IMR-90 (cell line): ENCODE measurements at regions not wholly inside any gene's neighbourhood (a gene's known extent, or its start where the extent isn't known, plus 50 kb on each side); places are given as distances from the start of the nearest gene placed in this dataset.

Source experiments
- ATAC-seq: fragments of 200-7000 bp; cut with Tn5 transposase; 2 replicates; pipeline ENCODE4 v1.9.1; 2020; ENCODE audit warnings: low read depth, mild to moderate bottlenecking, moderate library complexity
- BruUV-seq: library from RNA; stranded (reverse); fragments of 400-500 nt; replicated peaks from 2 replicates; lab custom pipeline; 2021; lab: Mats Ljungman, UMichigan
- CTCF ChIA-PET: fragments of 300-600 bp; formaldehyde crosslinking; extraction: SDS; loops from one replicate; lab custom pipeline; 2021; ENCODE audit warnings: antibody characterized with exemption; lab: Yijun Ruan, JAX
- POLR2A ChIA-PET: fragments of 300-600 bp; sonication (Branson Sonifier 250); formaldehyde crosslinking; loops from one replicate; lab custom pipeline; 2022; ENCODE audit warnings: antibody characterized with exemption; ENCODE audit not compliant: unreplicated experiment; lab: Charles Lee
- DNase-seq: peaks from one replicate; pipeline ENCODE4 v3.0.0; 2013
- H2AFZ ChIP-seq: replicated peaks from 2 replicates; pipeline ENCODE3; 2013; ENCODE audit warnings: low read length, mild to moderate bottlenecking; ENCODE audit not compliant: poor library complexity
- H2AK5ac ChIP-seq: 2 replicates; pipeline ENCODE4 v1.6.1; 2013; ENCODE audit warnings: low read depth, low read length, inconsistent platforms
- H2AK9ac ChIP-seq: replicated peaks from 2 replicates; pipeline ENCODE3; 2013; ENCODE audit warnings: mild to moderate bottlenecking, low read depth, low read length, moderate library complexity; ENCODE audit not compliant: poor library complexity
- H2BK120ac ChIP-seq: 2 replicates; pipeline ENCODE4 v1.6.1; 2013; ENCODE audit warnings: low read depth, low read length, inconsistent platforms
- H2BK15ac ChIP-seq: 3 replicates; pipeline ENCODE4 v1.6.1; 2013; ENCODE audit warnings: low read depth, low read length, inconsistent platforms
- H2BK20ac ChIP-seq: 2 replicates; pipeline ENCODE4 v1.6.1; 2013; ENCODE audit warnings: low read depth, mild to moderate bottlenecking, inconsistent platforms, low read length, moderate library complexity
- H2BK5ac ChIP-seq: 2 replicates; pipeline ENCODE4 v1.6.1; 2013; ENCODE audit warnings: mild to moderate bottlenecking, low read depth, low read length, inconsistent platforms; ENCODE audit not compliant: poor library complexity, severe bottlenecking
- H3K14ac ChIP-seq: replicated peaks from 2 replicates; pipeline ENCODE4 v1.6.1; 2013; ENCODE audit warnings: low read depth, low read length, inconsistent platforms
- H3K18ac ChIP-seq: 2 replicates; pipeline ENCODE4 v1.6.1; 2013; ENCODE audit warnings: low read depth, low read length, control low read depth
- H3K23ac ChIP-seq: 2 replicates; pipeline ENCODE4 v1.6.1; 2013; ENCODE audit warnings: low read depth, low read length, inconsistent platforms
- H3K27ac ChIP-seq: 2 replicates; pipeline ENCODE4 v1.5.1; 2013; ENCODE audit warnings: mild to moderate bottlenecking, control low read depth, low read length; ENCODE audit not compliant: insufficient read depth
- H3K27me3 ChIP-seq: 2 replicates; pipeline ENCODE4 v1.6.1; 2013; ENCODE audit warnings: low read length; ENCODE audit not compliant: control insufficient read depth, insufficient read depth
- H3K36me3 ChIP-seq: 2 replicates; pipeline ENCODE4 v1.6.1; 2013; ENCODE audit warnings: low read length, mixed read lengths; ENCODE audit not compliant: control insufficient read depth, insufficient read depth
- H3K4ac ChIP-seq: 2 replicates; pipeline ENCODE4 v1.6.1; 2013; ENCODE audit warnings: low read depth, low read length, inconsistent platforms
- H3K4me1 ChIP-seq: 2 replicates; pipeline ENCODE4 v1.6.1; 2013; ENCODE audit warnings: low read length, mixed read lengths; ENCODE audit not compliant: control insufficient read depth, insufficient read depth
- H3K4me2 ChIP-seq: 2 replicates; pipeline ENCODE4 v1.6.1; 2013; ENCODE audit warnings: low read depth, mild to moderate bottlenecking, control low read depth, low read length, moderate library complexity
- H3K4me3 ChIP-seq: 2 replicates; pipeline ENCODE4 v1.5.1; 2013; ENCODE audit warnings: low read depth, mild to moderate bottlenecking, control low read depth, low read length, moderate library complexity; ENCODE audit not compliant: insufficient read depth
- H3K56ac ChIP-seq: 2 replicates; pipeline ENCODE4 v1.6.1; 2013; ENCODE audit warnings: low read length, inconsistent platforms; ENCODE audit not compliant: insufficient read depth; ENCODE audit errors: extremely low read depth
- H3K79me1 ChIP-seq, 2 experiments: 2 replicates each; pipeline ENCODE4 v1.6.1; 2013; ENCODE audit warnings: low read length in 2 of 2, inconsistent platforms in 1 of 2, low read depth in 1 of 2
- H3K9ac ChIP-seq: 2 replicates; pipeline ENCODE4 v1.6.1; 2013; ENCODE audit warnings: low read depth, low read length, control low read depth
- H3K9me1 ChIP-seq: 2 replicates; pipeline ENCODE4 v1.6.1; 2013; ENCODE audit warnings: low read length, inconsistent platforms; ENCODE audit not compliant: insufficient read depth
- H3K9me3 ChIP-seq: 2 replicates; pipeline ENCODE4 v1.6.1; 2013; ENCODE audit warnings: low read length; ENCODE audit not compliant: control insufficient read depth, insufficient read depth
- H4K20me1 ChIP-seq: 2 replicates; pipeline ENCODE4 v1.6.1; 2013; ENCODE audit warnings: low read length, inconsistent platforms; ENCODE audit not compliant: insufficient read depth
- H4K5ac ChIP-seq: 2 replicates; pipeline ENCODE4 v1.6.1; 2013; ENCODE audit warnings: mild to moderate bottlenecking, low read depth, low read length, control low read depth
- H4K8ac ChIP-seq, 2 experiments: 2 replicates each; pipeline ENCODE4 v1.6.1; 2013; ENCODE audit warnings: low read depth in 2 of 2, low read length in 2 of 2, control low read depth in 1 of 2, inconsistent platforms in 1 of 2
- H4K91ac ChIP-seq: 2 replicates; pipeline ENCODE4 v1.6.1; 2013; ENCODE audit warnings: low read depth, low read length, inconsistent platforms; ENCODE audit not compliant: insufficient read depth
- BHLHE40 ChIP-seq: fragments of 150-350 bp; IDR thresholded peaks from 2 replicates; pipeline ENCODE4 v1.6.1; 2016; ENCODE audit warnings: mild to moderate bottlenecking, low read depth, low read length
- CEBPB ChIP-seq: IDR thresholded peaks from 2 replicates; pipeline ENCODE4 v1.6.1; 2012; ENCODE audit warnings: low read depth, low read length, improper control_type of control experiment
- CHD1 ChIP-seq: IDR thresholded peaks from 2 replicates; pipeline ENCODE4 v1.6.1; 2012; ENCODE audit warnings: low read depth, low read length, improper control_type of control experiment
- FOS ChIP-seq: fragments of 150-350 bp; IDR thresholded peaks from 2 replicates; pipeline ENCODE4 v1.6.1; 2016; ENCODE audit warnings: low read depth, low read length
- MAFK ChIP-seq: IDR thresholded peaks from 2 replicates; pipeline ENCODE4 v1.6.1; 2012; ENCODE audit warnings: low read depth, low read length, improper control_type of control experiment
- MAZ ChIP-seq: IDR thresholded peaks from 2 replicates; pipeline ENCODE4 v1.6.1; 2012; ENCODE audit warnings: low read depth, mild to moderate bottlenecking, low read length, improper control_type of control experiment, moderate library complexity, borderline replicate concordance
- MXI1 ChIP-seq: IDR thresholded peaks from 2 replicates; pipeline ENCODE4 v1.6.1; 2012; ENCODE audit warnings: low read depth, mild to moderate bottlenecking, low read length, moderate library complexity, borderline replicate concordance
- NFE2L2 ChIP-seq: fragments of 150-350 bp; IDR thresholded peaks from 2 replicates; pipeline ENCODE4 v1.6.1; 2016; ENCODE audit warnings: low read depth, mild to moderate bottlenecking, low read length
- POLR2A ChIP-seq: IDR thresholded peaks from 2 replicates; pipeline ENCODE4 v1.6.1; 2012; ENCODE audit warnings: mild to moderate bottlenecking, low read depth, low read length
- RAD21 ChIP-seq: IDR thresholded peaks from 2 replicates; pipeline ENCODE4 v1.6.1; 2012; ENCODE audit warnings: low read length, improper control_type of control experiment
- RCOR1 ChIP-seq: IDR thresholded peaks from 2 replicates; pipeline ENCODE4 v1.6.1; 2012; ENCODE audit warnings: mild to moderate bottlenecking, low read length, improper control_type of control experiment; ENCODE audit not compliant: insufficient replicate concordance
- RFX5 ChIP-seq: IDR thresholded peaks from 2 replicates; pipeline ENCODE4 v1.8.0; 2012; ENCODE audit warnings: low read depth, mild to moderate bottlenecking, low read length, moderate library complexity
- SMC3 ChIP-seq: fragments of 150-350 bp; IDR thresholded peaks from 2 replicates; pipeline ENCODE4 v1.6.1; 2016; ENCODE audit warnings: low read depth, mild to moderate bottlenecking, antibody characterized with exemption, low read length, moderate library complexity
- WGBS, 2 experiments: methylation state at CpG; one replicate each; pipeline versions ENCODE4 v1.1.5 to v1.1.7; 2013; ENCODE audit warnings: missing lambda C conversion rate in 2 of 2; ENCODE audit not compliant: insufficient read length in 1 of 2; ENCODE audit errors: extremely low coverage in 2 of 2; 5-methylcytosine and 5-hydroxymethylcytosine counted together
- dilution Hi-C: fragments of 300-500 bp; cut with HindIII; formaldehyde crosslinking; loops from one replicate; pipeline ENCODE4 v1.14.3; 2018; ENCODE audit warnings: low sequenced_read_pairs; ENCODE audit not compliant: unreplicated experiment
- in situ Hi-C: fragments of 300-500 bp; cut with MboI; formaldehyde crosslinking; loops from 3 replicates; pipeline ENCODE4 v1.14.3; 2019; ENCODE audit warnings: low sequenced_read_pairs, inconsistent platforms, mixed read lengths
- intact Hi-C: fragments of 100-400 bp; cut with micrococcal nuclease; formaldehyde crosslinking; loops from 2 replicates; pipeline ENCODE4 v1.10.0; 2022
- TF ChIP-seq, protein P1 (sequence below): fragments of 150-350 bp; IDR thresholded peaks from 2 replicates; pipeline ENCODE4 v1.6.1; 2017; ENCODE audit warnings: mild to moderate bottlenecking, antibody characterized with exemption, low read length, low read depth
- TF ChIP-seq, protein P2 (sequence below): fragments of 150-350 bp; IDR thresholded peaks from 2 replicates; pipeline ENCODE4 v1.6.1; 2016; ENCODE audit warnings: low read depth, mild to moderate bottlenecking, low read length, moderate library complexity, borderline replicate concordance
- TF ChIP-seq, protein P3 (sequence below): conservative IDR thresholded peaks from 2 replicates; pipeline ENCODE4 v1.5.1; 2012; ENCODE audit warnings: mild to moderate bottlenecking, low read depth, low read length, improper control_type of control experiment

GRCh38 chr5:76030343-76030742, 52.8 kb upstream of the SV2C start:
- Histone ChIP-seq H3K23ac (no peak overlapping the region), H3K4me2 (no peak overlapping the region), H4K91ac (no peak overlapping the region), H3K18ac (no peak overlapping the region), H3K9me3 (no peaks in the 10 kb centered on the region), H3K9me1 (no peaks in the 10 kb centered on the region), H3K56ac (no peak overlapping the region), H3K36me3 (no peaks in the 10 kb centered on the region), H4K5ac (no peak overlapping the region), H3K27ac (no peak overlapping the region), H4K8ac (no peak overlapping the region), H2BK20ac (no peak overlapping the region), H2BK120ac (no peak overlapping the region), H3K4me1 (no peaks in the 10 kb centered on the region), H2BK5ac (no peak overlapping the region), H2BK15ac (no peak overlapping the region), H3K4me3 (no peak overlapping the region), H2AFZ (no peak overlapping the region), H3K27me3 (no peaks in the 10 kb centered on the region), H4K20me1 (no peaks in the 10 kb centered on the region), H3K79me1 (no peaks in the 10 kb centered on the region), H3K14ac (no peak overlapping the region), H3K4ac (no peak overlapping the region), H2AK9ac (no peak overlapping the region), H3K9ac (no peak overlapping the region), H2AK5ac (no peak overlapping the region)
- TF ChIP-seq MXI1, result no peak
- TF ChIP-seq, protein P1, sequence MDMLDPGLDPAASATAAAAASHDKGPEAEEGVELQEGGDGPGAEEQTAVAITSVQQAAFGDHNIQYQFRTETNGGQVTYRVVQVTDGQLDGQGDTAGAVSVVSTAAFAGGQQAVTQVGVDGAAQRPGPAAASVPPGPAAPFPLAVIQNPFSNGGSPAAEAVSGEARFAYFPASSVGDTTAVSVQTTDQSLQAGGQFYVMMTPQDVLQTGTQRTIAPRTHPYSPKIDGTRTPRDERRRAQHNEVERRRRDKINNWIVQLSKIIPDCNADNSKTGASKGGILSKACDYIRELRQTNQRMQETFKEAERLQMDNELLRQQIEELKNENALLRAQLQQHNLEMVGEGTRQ, result no peak
- no peak for TF ChIP-seq CHD1
- TF ChIP-seq BHLHE40, result no peak
- no peak for TF ChIP-seq CEBPB
- TF ChIP-seq, protein P2, sequence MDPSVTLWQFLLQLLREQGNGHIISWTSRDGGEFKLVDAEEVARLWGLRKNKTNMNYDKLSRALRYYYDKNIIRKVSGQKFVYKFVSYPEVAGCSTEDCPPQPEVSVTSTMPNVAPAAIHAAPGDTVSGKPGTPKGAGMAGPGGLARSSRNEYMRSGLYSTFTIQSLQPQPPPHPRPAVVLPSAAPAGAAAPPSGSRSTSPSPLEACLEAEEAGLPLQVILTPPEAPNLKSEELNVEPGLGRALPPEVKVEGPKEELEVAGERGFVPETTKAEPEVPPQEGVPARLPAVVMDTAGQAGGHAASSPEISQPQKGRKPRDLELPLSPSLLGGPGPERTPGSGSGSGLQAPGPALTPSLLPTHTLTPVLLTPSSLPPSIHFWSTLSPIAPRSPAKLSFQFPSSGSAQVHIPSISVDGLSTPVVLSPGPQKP, result no peak
- TF ChIP-seq SMC3, result no peak
- no peak for TF ChIP-seq RCOR1
- TF ChIP-seq POLR2A, result no peak
- TF ChIP-seq NFE2L2, result no peak
- no peak for TF ChIP-seq RAD21
- TF ChIP-seq FOS, result no peak
- TF ChIP-seq MAZ, result no peak
- no peak for TF ChIP-seq RFX5
- TF ChIP-seq, protein P3, sequence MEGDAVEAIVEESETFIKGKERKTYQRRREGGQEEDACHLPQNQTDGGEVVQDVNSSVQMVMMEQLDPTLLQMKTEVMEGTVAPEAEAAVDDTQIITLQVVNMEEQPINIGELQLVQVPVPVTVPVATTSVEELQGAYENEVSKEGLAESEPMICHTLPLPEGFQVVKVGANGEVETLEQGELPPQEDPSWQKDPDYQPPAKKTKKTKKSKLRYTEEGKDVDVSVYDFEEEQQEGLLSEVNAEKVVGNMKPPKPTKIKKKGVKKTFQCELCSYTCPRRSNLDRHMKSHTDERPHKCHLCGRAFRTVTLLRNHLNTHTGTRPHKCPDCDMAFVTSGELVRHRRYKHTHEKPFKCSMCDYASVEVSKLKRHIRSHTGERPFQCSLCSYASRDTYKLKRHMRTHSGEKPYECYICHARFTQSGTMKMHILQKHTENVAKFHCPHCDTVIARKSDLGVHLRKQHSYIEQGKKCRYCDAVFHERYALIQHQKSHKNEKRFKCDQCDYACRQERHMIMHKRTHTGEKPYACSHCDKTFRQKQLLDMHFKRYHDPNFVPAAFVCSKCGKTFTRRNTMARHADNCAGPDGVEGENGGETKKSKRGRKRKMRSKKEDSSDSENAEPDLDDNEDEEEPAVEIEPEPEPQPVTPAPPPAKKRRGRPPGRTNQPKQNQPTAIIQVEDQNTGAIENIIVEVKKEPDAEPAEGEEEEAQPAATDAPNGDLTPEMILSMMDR, result no peak
- TF ChIP-seq MAFK, result no peak
- CTCF ChIA-PET, result no interaction called here
- 60% methylated on average over 1 of the region's 5 CpGs; no CpG with 5 or more reads in 1 of the 2 experiments for WGBS, 2 experiments
- in situ Hi-C loops (no loop called here), dilution Hi-C loops (no loop called here), intact Hi-C loops (no loop called here)
- no TSS peak for BruUV-seq
- no peak for DNase-seq
- POLR2A ChIA-PET, result no interaction called here
- no peak for ATAC-seq
